SK-N-MC (cell line): ENCODE measurements at regions not wholly inside any gene's neighbourhood (a gene's known extent, or its start where the extent isn't known, plus 50 kb on each side); places are given as distances from the start of the nearest gene placed in this dataset.
"Not testable (repeated sequence)": the region's sequence is repeated elsewhere in the genome, so short reads cannot be mapped to it uniquely, and the experiment has no call there.

Source experiments
- DNase-seq: peaks from one replicate; pipeline ENCODE4 v3.0.0-alpha.2; 2011; ENCODE audit warnings: low read depth, low spot score
- H3K27ac ChIP-seq: fragments of 200-600 bp; sonication (generic); 2 replicates; pipeline ENCODE4 v1.5.1; 2016; ENCODE audit warnings: mixed run types
- H3K36me3 ChIP-seq: fragments of 200-600 bp; sonication (generic); 2 replicates; pipeline ENCODE4 v1.6.1; 2017; ENCODE audit warnings: antibody characterized with exemption, low read length, mixed read lengths; ENCODE audit not compliant: insufficient read depth
- H3K4me3 ChIP-seq: fragments of 200-600 bp; sonication (generic); 2 replicates; pipeline ENCODE4 v1.5.1; 2016
- H3K9ac ChIP-seq: fragments of 200-600 bp; sonication (generic); 2 replicates; pipeline ENCODE4 v1.8.0; 2017; ENCODE audit warnings: mixed run types, mixed read lengths; ENCODE audit not compliant: insufficient read length
- H3K9me3 ChIP-seq: fragments of 200-600 bp; sonication (generic); 2 replicates; pipeline ENCODE4 v1.6.1; 2017; ENCODE audit warnings: low read depth, mild to moderate bottlenecking, antibody characterized with exemption, low read length, moderate library complexity, mixed read lengths
- EZH2 ChIP-seq: fragments of 200-600 bp; sonication (generic); IDR thresholded peaks from one replicate; pipeline ENCODE4 v1.6.1; 2017; ENCODE audit warnings: antibody characterized with exemption
- FOXP2 ChIP-seq: optimal IDR thresholded peaks from 2 replicates; pipeline ENCODE3; 2011; ENCODE audit warnings: mild to moderate bottlenecking, moderate library complexity; ENCODE audit not compliant: insufficient read depth; ENCODE audit errors: extremely low read length, control extremely low read depth
- POLR2AphosphoS5 ChIP-seq: IDR thresholded peaks from 2 replicates; pipeline ENCODE4 v1.6.1; 2012; ENCODE audit warnings: mild to moderate bottlenecking, low read depth, low read length, borderline replicate concordance

- no peak for DNase-seq
- TF ChIP-seq POLR2AphosphoS5: no peak
- TF ChIP-seq EZH2: no peak
- no peak for TF ChIP-seq FOXP2
- H3K4me3 ChIP-seq: no peak overlapping the region
- H3K27ac ChIP-seq: no peak overlapping the region
- no peaks in the 10 kb centered on the region for H3K36me3 ChIP-seq
- H3K9ac ChIP-seq: no peak overlapping the region
- H3K9me3 ChIP-seq: no peaks in the 10 kb centered on the region
Observed at GRCh38 chr2:40652155-40652554, 200.3 kb upstream of the SLC8A1 start.

- Histone ChIP-seq H3K36me3 (no peaks in the 10 kb centered on the region), H3K9me3 (no peaks in the 10 kb centered on the region), H3K9ac (no peak overlapping the region), H3K27ac (no peak overlapping the region), H3K4me3 (no peak overlapping the region)
- no peak for DNase-seq
- TF ChIP-seq POLR2AphosphoS5: no peak
Observed at GRCh38 chr2:40653829-40654228, 201.9 kb upstream of the SLC8A1 start.

GRCh38 chr2:40654346-40654745, 202.5 kb upstream of the SLC8A1 start:
- DNase-seq: no peak
- TF ChIP-seq FOXP2 (no peak), POLR2AphosphoS5 (no peak), EZH2 (no peak)
- Histone ChIP-seq H3K36me3 (no peaks in the 10 kb centered on the region), H3K4me3 (no peak overlapping the region), H3K27ac (no peak overlapping the region), H3K9me3 (no peaks in the 10 kb centered on the region), H3K9ac (no peak overlapping the region)

GRCh38 chr2:40658941-40659340, 207.1 kb upstream of the SLC8A1 start:
- no peak overlapping the region for H3K4me3 ChIP-seq
- H3K9ac ChIP-seq: no peak overlapping the region
- H3K27ac ChIP-seq: no peak overlapping the region
- no peaks in the 10 kb centered on the region for H3K36me3 ChIP-seq
- DNase-seq: no peak
- no peaks in the 10 kb centered on the region for H3K9me3 ChIP-seq
- TF ChIP-seq FOXP2 (no peak), POLR2AphosphoS5 (no peak), EZH2 (no peak)

GRCh38 chr2:40665493-40666232, 213.8 kb upstream of the SLC8A1 start:
- Histone ChIP-seq H3K27ac (no peak overlapping the region), H3K4me3 (no peak overlapping the region), H3K9ac (no peak overlapping the region), H3K9me3 (no peaks in the 10 kb centered on the region), H3K36me3 (no peaks in the 10 kb centered on the region)
- TF ChIP-seq EZH2 (no peak), FOXP2 (no peak), POLR2AphosphoS5 (no peak)
- DNase-seq: no peak

- Histone ChIP-seq H3K9ac (no peak overlapping the region), H3K9me3 (no peaks in the 10 kb centered on the region), H3K4me3 (no peak overlapping the region), H3K27ac (no peak overlapping the region), H3K36me3 (no peaks in the 10 kb centered on the region)
- TF ChIP-seq EZH2: no peak
- TF ChIP-seq POLR2AphosphoS5: no peak
- TF ChIP-seq FOXP2: no peak
- DNase-seq: no peak
Observed at GRCh38 chr2:40666398-40666797, 214.5 kb upstream of the SLC8A1 start.

- H3K9me3 ChIP-seq: no peaks in the 10 kb centered on the region
- no peak for TF ChIP-seq POLR2AphosphoS5
- no peak for TF ChIP-seq EZH2
- no peak for TF ChIP-seq FOXP2
- H3K4me3 ChIP-seq: no peak overlapping the region
- DNase-seq: no peak
- no peaks in the 10 kb centered on the region for H3K36me3 ChIP-seq
- no peak overlapping the region for H3K27ac ChIP-seq
- no peak overlapping the region for H3K9ac ChIP-seq
Observed at GRCh38 chr2:40668425-40668824, 216.5 kb upstream of the SLC8A1 start.

GRCh38 chr2:40676134-40676790, 224.4 kb upstream of the SLC8A1 start:
- not testable (repeated sequence) for DNase-seq, H3K4me3 ChIP-seq, H3K9ac ChIP-seq, H3K36me3 ChIP-seq, H3K9me3 ChIP-seq, H3K27ac ChIP-seq

- no peaks in the 10 kb centered on the region for H3K36me3 ChIP-seq
- no peak overlapping the region for H3K4me3 ChIP-seq
- no peak for TF ChIP-seq EZH2
- TF ChIP-seq POLR2AphosphoS5: no peak
- no peak for TF ChIP-seq FOXP2
- no peaks in the 10 kb centered on the region for H3K9me3 ChIP-seq
- H3K27ac ChIP-seq: no peak overlapping the region
- DNase-seq: no peak
- H3K9ac ChIP-seq: no peak overlapping the region
Observed at GRCh38 chr2:40680547-40680946, 228.7 kb upstream of the SLC8A1 start.
